HG02763 (cell line): ENCODE measurements at regions not wholly inside any gene's neighbourhood (a gene's known extent, or its start where the extent isn't known, plus 50 kb on each side); places are given as distances from the start of the nearest gene placed in this dataset.
"Not testable (repeated sequence)": the region's sequence is repeated elsewhere in the genome, so short reads cannot be mapped to it uniquely, and the experiment has no call there.

Source experiments
- ATAC-seq: cut with Tn5 transposase; IDR thresholded peaks from one replicate; pipeline ENCODE4 v1.9.1; 2021; ENCODE audit warnings: mild to moderate bottlenecking, moderate library complexity; ENCODE audit not compliant: unreplicated experiment

GRCh38 chrX:75873993-75874392 is 88.9 kb upstream of the MAGEE2 start:
- no peak for ATAC-seq

DNA sequence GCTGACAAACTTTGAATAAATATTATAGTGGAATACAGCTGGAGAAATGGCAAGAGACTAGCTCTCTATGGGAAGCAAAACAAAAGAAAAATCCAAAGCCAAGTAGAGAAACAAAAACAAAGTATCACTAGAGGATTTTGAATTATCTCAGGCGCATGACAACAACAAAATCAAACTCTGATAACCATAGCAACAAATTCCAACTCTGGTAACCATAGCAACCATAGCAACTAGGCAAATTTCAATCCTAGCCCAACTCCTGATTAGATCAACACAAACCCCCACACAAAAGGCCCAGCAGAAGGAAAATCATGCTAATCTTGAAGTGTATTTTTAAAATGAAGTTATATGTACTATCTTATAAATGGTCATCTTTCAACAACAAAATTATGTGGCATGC is 98.4 kb upstream of the MAGEE2 start:
- ATAC-seq = no peak

GRCh38 chrX:75887833-75888232 is 102.8 kb upstream of the MAGEE2 start:
- ATAC-seq = no peak

- no peak for ATAC-seq
These were observed 107.7 kb upstream of the MAGEE2 start for GRCh38 chrX:75892749-75893148.

DNA sequence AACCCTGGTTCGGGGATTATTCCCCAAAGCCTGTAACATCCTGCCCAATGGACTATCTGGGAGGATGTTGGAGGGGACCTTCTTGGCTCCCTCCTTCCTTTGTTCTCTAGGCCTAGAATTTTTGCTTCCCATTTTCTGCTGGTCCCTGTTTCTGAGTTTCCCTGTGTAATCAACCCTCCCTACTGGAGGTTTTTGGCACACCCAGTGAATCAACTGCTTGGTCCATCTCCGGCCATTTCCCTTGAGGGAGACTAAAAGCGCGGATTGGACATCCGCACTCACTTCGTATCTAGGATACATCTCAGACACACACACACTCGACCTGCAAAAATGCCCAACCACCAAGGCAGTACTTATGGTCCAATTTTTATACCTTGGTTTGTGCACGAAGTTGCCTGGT is 108.2 kb upstream of the MAGEE2 start:
- ATAC-seq = no peak

GRCh38 chrX:75911716-75912115 is 126.7 kb upstream of the MAGEE2 start:
- ATAC-seq = no peak

DNA sequence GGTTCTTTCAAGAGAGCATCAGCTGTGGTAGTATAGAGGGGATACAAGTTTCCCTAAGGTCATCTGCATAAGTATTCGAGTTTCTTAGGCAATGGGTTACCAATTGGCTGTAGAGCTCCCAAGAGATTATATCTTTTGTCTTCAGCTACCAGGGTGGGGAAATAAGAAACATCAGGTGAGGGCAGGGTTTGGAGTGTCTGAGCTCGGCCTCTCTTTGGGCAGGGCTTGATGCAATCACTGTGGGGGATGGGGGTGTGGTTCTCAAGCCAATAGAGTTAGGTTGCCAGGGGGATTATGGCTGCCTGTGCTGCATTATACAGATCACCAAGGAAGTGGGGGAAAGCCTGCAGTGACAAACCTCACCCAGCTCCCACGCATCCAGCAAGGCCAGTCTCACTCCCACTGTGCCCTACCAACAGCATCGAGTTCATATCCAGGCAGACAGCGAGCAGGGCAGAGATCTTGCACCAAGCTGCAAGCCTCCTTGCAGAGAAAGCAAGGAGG is 172.1 kb upstream of the MAGEE2 start:
- no peak for ATAC-seq

- ATAC-seq = not testable (repeated sequence)
These were observed 176.3 kb upstream of the MAGEE2 start for GRCh38 chrX:75961321-75961720.

GRCh38 chrX:75963774-75964173 is 178.7 kb upstream of the MAGEE2 start:
- no peak for ATAC-seq

GRCh38 chrX:75968293-75968692 is 183.2 kb upstream of the MAGEE2 start:
- no peak for ATAC-seq

DNA sequence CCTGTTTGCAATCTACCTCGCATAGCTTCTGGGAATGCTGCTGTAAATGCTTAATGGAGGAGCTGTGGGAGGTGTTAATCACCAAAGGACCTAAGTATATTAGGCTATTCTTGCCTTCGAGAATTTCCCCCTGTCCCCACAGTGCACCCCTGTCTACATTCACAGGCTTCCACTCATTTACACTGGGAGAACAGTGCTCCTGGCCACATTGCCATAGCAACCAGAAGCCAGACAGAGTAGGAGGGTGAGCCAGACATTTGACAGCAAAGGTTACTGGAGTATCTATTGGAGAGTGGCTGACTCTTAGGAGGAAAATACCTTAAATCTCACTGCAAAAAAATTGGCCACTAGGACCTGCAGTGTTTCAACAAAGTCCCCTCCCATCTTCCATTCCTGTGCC is 185.9 kb upstream of the PBDC1 start:
- ATAC-seq = no peak

DNA sequence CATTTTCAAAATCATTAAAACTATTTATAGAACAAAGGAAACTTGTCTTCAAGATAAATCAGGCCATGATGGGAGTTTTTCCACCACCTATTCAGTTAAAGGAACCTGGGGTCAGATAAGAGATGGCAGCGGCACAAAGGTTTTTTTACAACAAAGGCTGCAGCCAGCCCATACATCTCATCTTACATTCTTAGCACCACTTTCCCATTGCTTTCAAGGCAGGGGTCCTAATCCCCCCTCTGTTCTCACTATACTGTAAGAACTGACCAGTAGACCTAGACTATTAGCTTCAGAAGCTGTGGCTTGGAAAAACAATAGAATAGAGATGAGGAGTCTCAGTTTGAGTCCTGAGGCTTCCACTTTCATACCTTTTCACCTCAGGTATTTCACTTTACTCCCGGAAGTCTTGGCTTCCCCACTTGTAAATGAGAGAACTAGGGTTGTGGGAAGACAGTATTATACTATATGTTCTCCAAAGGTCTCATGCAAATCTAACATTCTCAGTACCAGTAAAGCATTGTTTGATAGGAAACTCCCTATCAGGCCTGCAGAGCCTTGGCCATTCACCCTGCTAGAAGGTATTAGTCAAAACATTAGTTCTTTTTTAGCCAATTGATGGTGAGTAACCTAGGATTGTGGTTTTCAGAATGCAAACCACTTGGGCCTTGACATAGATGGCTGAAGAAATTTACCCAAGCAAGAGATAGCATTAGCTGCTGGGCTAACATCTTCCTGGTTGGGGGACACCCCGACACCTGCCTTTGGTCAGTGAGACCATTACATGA is 182.9 kb upstream of the PBDC1 start:
- peak; percentile 89 for ATAC-seq

DNA sequence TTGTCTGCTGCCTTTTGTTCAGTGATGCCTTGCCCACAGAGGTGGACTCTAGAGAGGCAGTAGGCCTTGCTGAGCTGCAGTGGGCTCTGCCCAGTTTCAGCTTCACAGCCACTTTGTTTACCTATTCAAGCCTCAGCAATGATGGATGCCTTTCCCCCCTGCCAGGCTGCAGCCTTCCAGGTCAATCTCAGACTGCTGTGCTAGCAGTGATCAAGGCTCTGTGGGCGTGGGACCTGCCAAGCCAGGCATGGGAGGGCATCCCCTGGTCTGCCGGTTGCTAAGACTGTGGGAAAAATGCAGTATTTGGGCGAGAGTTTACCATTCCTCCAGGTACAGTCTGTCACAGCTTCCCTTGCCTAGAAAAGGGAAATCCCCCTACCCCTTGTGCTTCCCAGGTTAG is 175.2 kb upstream of the PBDC1 start:
- ATAC-seq = no peak

- ATAC-seq = no peak
These were observed 158.5 kb upstream of the PBDC1 start for GRCh38 chrX:76014321-76014720.

- no peak for ATAC-seq
These were observed 146.6 kb upstream of the PBDC1 start for GRCh38 chrX:76026292-76026691.

GRCh38 chrX:76026751-76027150 is 146.1 kb upstream of the PBDC1 start:
- ATAC-seq = no peak

DNA sequence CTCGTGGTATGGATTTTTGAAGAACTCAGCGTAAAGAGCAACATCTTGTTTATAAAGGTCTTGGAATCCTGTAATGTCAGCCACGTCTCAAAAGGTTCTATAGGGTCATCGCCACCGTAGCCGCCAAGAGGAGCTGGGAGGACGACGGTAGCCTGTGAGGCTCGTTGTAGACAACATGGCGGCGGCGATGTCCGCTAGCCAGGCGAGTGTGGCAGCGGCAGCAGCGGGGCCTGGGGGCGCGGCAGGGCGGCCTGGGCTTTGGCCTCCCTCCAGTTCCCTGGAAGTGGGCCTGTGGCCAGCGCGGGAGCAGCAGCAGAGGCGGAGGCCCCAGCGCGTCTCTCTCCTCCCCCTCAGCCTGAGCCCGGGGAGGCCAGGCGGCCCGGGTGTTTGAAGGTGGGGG is 143.5 kb upstream of the PBDC1 start:
- ATAC-seq = no peak

DNA sequence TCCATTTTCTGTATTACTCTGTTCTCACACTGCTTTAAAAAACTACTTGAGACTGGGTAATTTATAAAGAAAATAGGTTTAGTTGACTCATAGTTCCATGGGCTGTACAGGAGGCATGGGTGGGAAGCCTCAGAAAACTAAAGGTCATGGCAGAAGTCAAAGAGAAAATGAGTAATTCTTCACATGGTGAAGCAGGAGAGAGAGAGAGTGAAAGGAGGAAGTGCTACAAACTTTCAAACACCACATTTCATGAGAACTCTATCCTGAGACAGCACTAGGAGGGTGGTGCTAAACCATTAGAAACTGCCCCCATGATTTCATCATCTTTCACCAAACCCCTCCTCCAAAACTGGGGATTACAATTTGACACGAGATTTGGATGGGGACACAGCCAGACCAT is 108.0 kb upstream of the PBDC1 start:
- ATAC-seq = no peak

- no peak for ATAC-seq
These were observed 96.7 kb upstream of the PBDC1 start for GRCh38 chrX:76076124-76076523.

- no peak for ATAC-seq
These were observed 63.2 kb upstream of the PBDC1 start for GRCh38 chrX:76109654-76110053.
